BE2C (cell line): ENCODE measurements at regions not wholly inside any gene's neighbourhood (a gene's known extent, or its start where the extent isn't known, plus 50 kb on each side); places are given as distances from the start of the nearest gene placed in this dataset.

ENCODE experiments used
- DNase-seq: peaks from one replicate; pipeline ENCODE4 v3.0.0-alpha.2; 2020
- H3K27me3 ChIP-seq: fragments of 250-450 bp; sonication (Bioruptor Pico); 2 replicates; pipeline ENCODE4 v1.5.1; 2020; ENCODE audit warnings: mild to moderate bottlenecking
- H3K36me3 ChIP-seq: fragments of 250-450 bp; sonication (Bioruptor Pico); 2 replicates; pipeline ENCODE4 v1.5.1; 2020; ENCODE audit warnings: mild to moderate bottlenecking
- H3K4me1 ChIP-seq: fragments of 250-450 bp; sonication (Bioruptor Pico); 2 replicates; pipeline ENCODE4 v1.5.1; 2020
- H3K4me3 ChIP-seq: 2 replicates; pipeline ENCODE4 v1.5.1; 2011; ENCODE audit warnings: low read depth, low read length
- H3K9me3 ChIP-seq: fragments of 250-450 bp; sonication (Bioruptor Pico); 2 replicates; pipeline ENCODE4 v1.5.1; 2020
- TF ChIP-seq, protein P1 (sequence below): IDR thresholded peaks from 2 replicates; pipeline ENCODE4 v1.5.1; 2012; ENCODE audit warnings: mild to moderate bottlenecking, low read depth, low read length

DNA sequence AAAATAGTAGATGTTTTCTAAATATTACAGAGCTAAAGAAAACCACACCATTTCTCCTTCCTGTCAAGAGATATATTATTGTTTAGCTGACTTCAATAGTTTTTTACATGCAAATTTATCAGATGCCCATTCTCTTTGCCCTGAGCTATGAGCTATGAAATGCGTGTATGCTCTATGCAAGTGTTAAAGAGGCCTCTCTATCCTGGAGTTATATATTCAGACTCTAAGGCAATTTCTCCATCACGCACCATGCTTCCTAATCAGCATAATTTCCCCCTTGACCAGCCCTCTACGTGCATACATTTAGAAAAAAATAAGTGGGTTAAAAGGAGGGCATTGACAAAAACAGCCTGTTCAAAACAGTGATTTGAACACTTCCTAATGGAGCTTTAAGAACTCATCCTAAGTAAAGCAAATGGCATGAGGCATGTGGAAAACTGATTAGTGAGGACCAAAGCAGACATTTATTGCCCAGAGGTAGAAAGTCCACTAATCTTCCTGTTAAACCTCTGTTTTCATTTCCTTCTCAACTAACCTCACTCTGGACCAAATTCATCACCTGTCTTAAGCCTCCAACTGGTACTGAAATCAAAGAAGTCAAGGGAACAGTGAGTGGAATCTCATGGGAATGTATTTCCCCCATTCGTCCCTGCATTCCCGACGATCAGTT is 565.8 kb upstream of the PKN2 start:
- H3K9me3 ChIP-seq: no peaks in the 10 kb centered on the region
- no peak for DNase-seq
- TF ChIP-seq, protein P1, sequence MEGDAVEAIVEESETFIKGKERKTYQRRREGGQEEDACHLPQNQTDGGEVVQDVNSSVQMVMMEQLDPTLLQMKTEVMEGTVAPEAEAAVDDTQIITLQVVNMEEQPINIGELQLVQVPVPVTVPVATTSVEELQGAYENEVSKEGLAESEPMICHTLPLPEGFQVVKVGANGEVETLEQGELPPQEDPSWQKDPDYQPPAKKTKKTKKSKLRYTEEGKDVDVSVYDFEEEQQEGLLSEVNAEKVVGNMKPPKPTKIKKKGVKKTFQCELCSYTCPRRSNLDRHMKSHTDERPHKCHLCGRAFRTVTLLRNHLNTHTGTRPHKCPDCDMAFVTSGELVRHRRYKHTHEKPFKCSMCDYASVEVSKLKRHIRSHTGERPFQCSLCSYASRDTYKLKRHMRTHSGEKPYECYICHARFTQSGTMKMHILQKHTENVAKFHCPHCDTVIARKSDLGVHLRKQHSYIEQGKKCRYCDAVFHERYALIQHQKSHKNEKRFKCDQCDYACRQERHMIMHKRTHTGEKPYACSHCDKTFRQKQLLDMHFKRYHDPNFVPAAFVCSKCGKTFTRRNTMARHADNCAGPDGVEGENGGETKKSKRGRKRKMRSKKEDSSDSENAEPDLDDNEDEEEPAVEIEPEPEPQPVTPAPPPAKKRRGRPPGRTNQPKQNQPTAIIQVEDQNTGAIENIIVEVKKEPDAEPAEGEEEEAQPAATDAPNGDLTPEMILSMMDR: no peak

DNA sequence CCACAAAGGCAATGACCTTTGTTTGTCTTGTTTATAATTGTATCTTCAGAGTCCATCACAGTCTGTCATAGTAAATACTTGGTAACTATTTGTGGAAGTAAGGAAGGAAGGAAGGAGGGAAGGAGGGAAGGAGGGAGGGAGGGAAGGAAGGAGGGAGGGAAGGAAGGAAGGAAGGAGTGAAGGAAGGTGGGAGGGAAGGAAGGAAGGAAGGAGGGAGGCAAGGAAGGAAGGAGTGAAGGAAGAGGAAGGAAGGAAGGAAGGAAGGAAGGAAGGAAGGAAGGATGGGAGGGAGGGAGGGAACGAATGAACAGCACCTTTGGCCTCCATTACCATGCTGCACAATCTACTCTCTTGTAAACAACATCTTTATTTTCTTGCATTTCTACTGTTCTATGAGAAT is 559.5 kb upstream of the PKN2 start:
- H3K27me3 ChIP-seq: no peaks in the 10 kb centered on the region
- no peak for DNase-seq
- no peaks in the 10 kb centered on the region for H3K36me3 ChIP-seq
- no peaks in the 10 kb centered on the region for H3K9me3 ChIP-seq
- no peak overlapping the region for H3K4me3 ChIP-seq
- TF ChIP-seq, protein P1: no peak
- H3K4me1 ChIP-seq: no peaks in the 10 kb centered on the region

More for the DNA sequence above, 565.8 kb upstream of the PKN2 start:
- Histone ChIP-seq H3K36me3 (no peaks in the 10 kb centered on the region), H3K4me1 (no peaks in the 10 kb centered on the region), H3K4me3 (no peak overlapping the region), H3K27me3 (no peaks in the 10 kb centered on the region)

DNA sequence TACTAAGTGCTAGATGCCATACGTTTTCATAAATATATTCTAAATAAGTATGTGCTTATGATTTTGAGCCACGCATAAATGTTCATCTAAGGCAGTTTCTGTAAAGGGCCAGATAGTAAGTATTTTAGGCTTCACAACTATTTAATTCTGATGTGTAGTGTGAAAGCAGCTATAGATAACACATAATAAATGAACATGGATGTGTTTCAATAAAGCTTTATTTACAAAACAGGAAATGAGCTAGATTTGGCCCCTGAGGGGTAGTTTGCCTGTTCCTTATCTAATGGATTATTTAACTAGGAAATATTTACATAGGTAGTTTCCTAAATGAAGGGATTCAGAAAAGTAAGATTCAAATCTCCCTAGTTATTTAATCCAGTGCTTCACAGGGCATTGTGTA is 557.6 kb upstream of the PKN2 start:
- H3K4me3 ChIP-seq: no peak overlapping the region
- TF ChIP-seq, protein P1: no peak
- DNase-seq: no peak
- no peaks in the 10 kb centered on the region for H3K27me3 ChIP-seq
- H3K9me3 ChIP-seq: no peaks in the 10 kb centered on the region
- H3K36me3 ChIP-seq: no peaks in the 10 kb centered on the region
- no peaks in the 10 kb centered on the region for H3K4me1 ChIP-seq

DNA sequence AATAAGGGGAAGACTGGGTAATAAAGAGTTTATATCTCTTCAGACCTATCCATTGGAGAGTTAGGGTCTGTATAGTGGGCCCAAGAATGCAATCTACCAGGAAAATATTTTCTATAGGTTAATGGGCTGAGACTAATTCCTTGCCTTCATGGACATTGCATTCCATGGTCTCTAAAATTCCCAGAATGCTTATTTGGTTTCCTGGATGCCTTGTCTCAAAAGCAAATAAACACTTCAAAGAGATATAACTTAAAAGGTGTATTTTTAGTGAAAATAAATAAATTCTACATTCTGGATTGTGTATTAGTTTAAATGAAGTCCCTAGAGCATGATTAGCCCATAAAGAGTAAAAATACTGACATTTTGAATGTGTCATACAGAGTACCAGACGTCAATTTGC is 550.1 kb upstream of the PKN2 start:
- Histone ChIP-seq H3K36me3 (no peaks in the 10 kb centered on the region), H3K9me3 (no peaks in the 10 kb centered on the region), H3K4me3 (no peak overlapping the region), H3K4me1 (no peaks in the 10 kb centered on the region), H3K27me3 (no peaks in the 10 kb centered on the region)
- TF ChIP-seq, protein P1: no peak
- no peak for DNase-seq

DNA sequence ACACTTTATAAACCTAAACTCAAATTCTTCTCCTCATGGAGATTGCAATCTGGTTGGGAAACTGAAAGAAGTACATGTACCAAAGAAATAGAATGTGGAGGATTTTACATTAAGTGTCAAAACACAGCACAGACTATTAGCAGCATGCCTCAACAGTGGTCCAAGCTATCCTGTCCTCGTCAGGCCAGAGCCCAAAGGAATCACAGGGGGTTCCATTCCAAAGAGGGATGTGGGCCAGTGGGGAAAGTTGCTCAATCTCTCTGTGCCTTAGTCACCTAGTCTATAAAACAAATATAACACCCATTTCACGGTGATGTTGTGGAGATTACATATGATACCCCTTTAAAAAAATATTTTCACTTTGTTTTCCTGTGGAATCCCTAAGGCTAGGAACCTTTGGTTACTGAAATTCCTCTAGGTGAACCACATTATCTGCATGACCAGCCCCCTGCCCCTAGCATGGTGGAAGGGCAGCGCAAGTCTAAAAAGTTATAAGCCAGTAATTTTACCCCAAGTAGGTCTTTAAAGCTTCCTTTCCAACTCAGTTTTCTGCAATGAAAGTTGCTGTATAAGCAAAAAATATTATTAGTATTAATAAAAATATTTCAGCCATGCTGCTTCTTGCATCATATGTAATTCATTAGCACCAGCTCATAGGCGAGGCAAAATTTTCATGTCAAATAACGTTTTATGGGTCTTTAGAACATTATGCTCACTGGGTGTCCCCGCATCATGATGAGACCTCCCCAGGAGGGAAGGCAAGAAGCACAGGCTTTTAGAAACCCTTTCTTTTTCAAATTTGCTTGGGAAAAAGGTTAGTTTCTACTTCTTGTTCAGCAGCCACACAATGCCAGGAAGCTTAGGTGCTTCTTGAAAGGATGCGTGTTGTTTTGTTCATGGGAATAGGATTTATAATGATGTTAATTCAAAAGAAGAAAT is 548.8 kb upstream of the PKN2 start:
- TF ChIP-seq, protein P1: no peak
- Histone ChIP-seq H3K4me1 (no peaks in the 10 kb centered on the region), H3K27me3 (no peaks in the 10 kb centered on the region), H3K4me3 (no peak overlapping the region), H3K36me3 (no peaks in the 10 kb centered on the region), H3K9me3 (no peaks in the 10 kb centered on the region)
- DNase-seq: no peak

DNA sequence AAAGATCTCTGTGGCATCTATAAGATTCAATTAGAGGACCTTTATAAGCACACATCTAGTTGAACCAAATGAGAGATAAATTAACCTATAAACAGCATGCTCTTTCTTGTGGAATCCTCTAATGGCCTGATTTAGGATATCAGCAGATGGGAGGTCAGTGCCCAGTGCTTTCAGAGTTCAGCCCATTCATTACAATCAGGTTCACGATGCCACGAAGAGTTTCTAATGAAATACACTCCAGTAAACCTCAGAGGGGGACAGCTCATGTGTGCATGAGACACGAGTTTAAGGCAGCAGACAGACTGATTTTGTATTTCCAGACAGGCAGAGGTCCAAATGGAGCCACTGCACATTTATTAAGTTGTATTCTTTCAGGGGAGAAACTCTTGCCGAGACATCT is 544.4 kb upstream of the PKN2 start:
- TF ChIP-seq, protein P1: no peak
- DNase-seq: no peak
- H3K4me1 ChIP-seq: no peaks in the 10 kb centered on the region

More for the DNA sequence above, 544.4 kb upstream of the PKN2 start:
- H3K36me3 ChIP-seq: no peaks in the 10 kb centered on the region
- H3K9me3 ChIP-seq: no peaks in the 10 kb centered on the region
- H3K27me3 ChIP-seq: no peaks in the 10 kb centered on the region
- H3K4me3 ChIP-seq: no peak overlapping the region
